IPS-18a (cell line): ENCODE measurements at regions not wholly inside any gene's neighbourhood (a gene's known extent, or its start where the extent isn't known, plus 50 kb on each side); places are given as distances from the start of the nearest gene placed in this dataset.

Experiments
- H3K27ac ChIP-seq: one replicate; pipeline ENCODE4 v1.5.1; 2013; ENCODE audit warnings: low read length
- H3K27me3 ChIP-seq: one replicate; pipeline ENCODE4 v1.6.1; 2013; ENCODE audit warnings: mild to moderate bottlenecking, low read length; ENCODE audit not compliant: control insufficient read depth, insufficient read depth
- H3K36me3 ChIP-seq: one replicate; pipeline ENCODE4 v1.6.1; 2013; ENCODE audit warnings: low read depth, low read length; ENCODE audit not compliant: control insufficient read depth
- H3K4me1 ChIP-seq: one replicate; pipeline ENCODE4 v1.6.1; 2013; ENCODE audit warnings: low read depth, low read length; ENCODE audit not compliant: control insufficient read depth
- H3K4me3 ChIP-seq: one replicate; pipeline ENCODE4 v1.5.1; 2013; ENCODE audit warnings: low read length
- H3K9ac ChIP-seq: one replicate; pipeline ENCODE4 v1.6.1; 2013; ENCODE audit warnings: mild to moderate bottlenecking, low read length, moderate library complexity
- H3K9me3 ChIP-seq: one replicate; pipeline ENCODE4 v1.6.1; 2013; ENCODE audit warnings: low read depth, low read length; ENCODE audit not compliant: control insufficient read depth

GRCh38 chr18:60163622-60164021, 209.0 kb downstream of the MC4R start:
- no peaks in the 10 kb centered on the region for H3K9me3 ChIP-seq
- H3K4me3 ChIP-seq = no peak overlapping the region
- H3K9ac ChIP-seq = no peak overlapping the region
- no peaks in the 10 kb centered on the region for H3K36me3 ChIP-seq
- no peaks in the 10 kb centered on the region for H3K4me1 ChIP-seq
- H3K27ac ChIP-seq = no peak overlapping the region
- H3K27me3 ChIP-seq = no peaks in the 10 kb centered on the region

DNA sequence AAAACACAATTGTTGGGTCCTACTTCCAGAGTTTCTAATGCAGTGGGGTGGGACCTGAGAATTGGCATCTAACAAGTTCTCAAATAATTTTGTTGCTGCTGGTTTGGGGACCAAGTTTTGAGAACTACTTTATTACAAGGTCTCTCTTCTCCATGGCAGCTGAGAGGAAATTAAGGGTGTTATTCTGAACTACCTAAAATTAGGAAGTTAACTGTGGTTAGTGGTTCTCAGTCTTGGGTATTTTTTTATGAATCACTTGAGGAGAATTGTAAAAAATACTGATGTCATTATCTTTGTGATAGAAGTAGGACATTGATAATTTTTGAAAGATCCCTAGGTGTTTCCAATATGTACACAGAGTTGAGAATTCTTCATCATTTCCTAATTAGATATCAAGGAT, 210.2 kb downstream of the MC4R start:
- Histone ChIP-seq H3K9ac (no peak overlapping the region), H3K9me3 (no peaks in the 10 kb centered on the region), H3K27me3 (no peaks in the 10 kb centered on the region), H3K27ac (no peak overlapping the region), H3K4me1 (no peaks in the 10 kb centered on the region), H3K36me3 (no peaks in the 10 kb centered on the region), H3K4me3 (no peak overlapping the region)

- no peak overlapping the region for H3K27ac ChIP-seq
- no peaks in the 10 kb centered on the region for H3K9me3 ChIP-seq
- H3K36me3 ChIP-seq = no peaks in the 10 kb centered on the region
- no peaks in the 10 kb centered on the region for H3K4me1 ChIP-seq
- no peaks in the 10 kb centered on the region for H3K27me3 ChIP-seq
- no peak overlapping the region for H3K4me3 ChIP-seq
- H3K9ac ChIP-seq = no peak overlapping the region
Observed at GRCh38 chr18:60157810-60158209, 214.8 kb downstream of the MC4R start.

DNA sequence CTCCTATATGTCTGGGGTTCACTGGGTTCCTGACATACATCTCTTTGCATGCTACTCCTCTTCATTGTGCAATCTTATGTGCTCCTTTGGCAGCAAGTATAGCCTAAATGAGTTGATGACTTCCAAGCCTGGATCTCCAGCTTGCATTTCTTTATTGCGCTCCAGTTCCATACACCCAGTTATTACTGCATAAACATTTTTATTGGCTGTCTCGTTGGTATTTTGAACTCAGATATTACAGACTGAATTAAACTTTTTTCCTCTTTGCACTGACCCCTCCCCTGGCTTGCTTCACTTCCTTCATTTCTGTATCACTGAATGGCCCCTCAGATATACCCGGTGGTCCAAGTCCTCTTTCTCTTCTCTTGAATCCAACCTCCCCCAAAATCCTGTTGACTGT, 219.2 kb downstream of the MC4R start:
- no peak overlapping the region for H3K4me3 ChIP-seq
- no peaks in the 10 kb centered on the region for H3K27me3 ChIP-seq
- no peak overlapping the region for H3K27ac ChIP-seq
- H3K9ac ChIP-seq = no peak overlapping the region
- H3K36me3 ChIP-seq = no peaks in the 10 kb centered on the region
- H3K9me3 ChIP-seq = no peaks in the 10 kb centered on the region
- no peaks in the 10 kb centered on the region for H3K4me1 ChIP-seq

DNA sequence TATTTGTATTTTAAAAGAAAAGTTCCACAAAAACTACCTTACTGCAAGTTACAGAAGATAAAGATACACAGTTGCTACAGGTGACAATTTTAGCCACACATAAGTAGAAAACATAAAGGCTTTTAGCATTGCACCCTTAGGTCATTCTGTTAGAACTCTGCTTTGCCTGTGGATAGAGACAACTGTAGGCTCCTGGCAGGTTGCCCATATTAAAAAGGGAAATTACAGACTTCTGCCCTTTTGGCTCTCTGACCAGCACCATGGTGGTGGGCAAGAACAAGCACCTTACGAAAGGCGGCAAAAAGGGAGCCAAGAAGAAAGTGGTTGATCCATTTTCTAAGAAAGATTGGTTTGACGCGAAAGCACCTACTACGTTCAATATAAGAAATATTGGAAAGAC, 223.3 kb downstream of the MC4R start:
- Histone ChIP-seq H3K27me3 (no peaks in the 10 kb centered on the region), H3K9me3 (no peaks in the 10 kb centered on the region), H3K4me3 (no peak overlapping the region), H3K27ac (no peak overlapping the region), H3K36me3 (no peaks in the 10 kb centered on the region), H3K9ac (no peak overlapping the region), H3K4me1 (no peaks in the 10 kb centered on the region)

GRCh38 chr18:60147323-60147722, 225.3 kb downstream of the MC4R start:
- Histone ChIP-seq H3K27me3 (no peaks in the 10 kb centered on the region), H3K27ac (no peak overlapping the region), H3K4me3 (no peak overlapping the region), H3K9ac (no peak overlapping the region), H3K36me3 (no peaks in the 10 kb centered on the region), H3K9me3 (no peaks in the 10 kb centered on the region), H3K4me1 (no peaks in the 10 kb centered on the region)

GRCh38 chr18:60146220-60146960, 226.2 kb downstream of the MC4R start:
- no peak overlapping the region for H3K4me3 ChIP-seq
- H3K27ac ChIP-seq = no peak overlapping the region
- H3K4me1 ChIP-seq = no peaks in the 10 kb centered on the region
- H3K9me3 ChIP-seq = no peaks in the 10 kb centered on the region
- no peak overlapping the region for H3K9ac ChIP-seq
- H3K27me3 ChIP-seq = no peaks in the 10 kb centered on the region
- H3K36me3 ChIP-seq = no peaks in the 10 kb centered on the region

- Histone ChIP-seq H3K4me3 (no peak overlapping the region), H3K27ac (no peak overlapping the region), H3K36me3 (no peaks in the 10 kb centered on the region), H3K9ac (no peak overlapping the region), H3K4me1 (no peaks in the 10 kb centered on the region), H3K9me3 (no peaks in the 10 kb centered on the region), H3K27me3 (no peaks in the 10 kb centered on the region)
Observed at GRCh38 chr18:60145776-60146175, 226.8 kb downstream of the MC4R start.

DNA sequence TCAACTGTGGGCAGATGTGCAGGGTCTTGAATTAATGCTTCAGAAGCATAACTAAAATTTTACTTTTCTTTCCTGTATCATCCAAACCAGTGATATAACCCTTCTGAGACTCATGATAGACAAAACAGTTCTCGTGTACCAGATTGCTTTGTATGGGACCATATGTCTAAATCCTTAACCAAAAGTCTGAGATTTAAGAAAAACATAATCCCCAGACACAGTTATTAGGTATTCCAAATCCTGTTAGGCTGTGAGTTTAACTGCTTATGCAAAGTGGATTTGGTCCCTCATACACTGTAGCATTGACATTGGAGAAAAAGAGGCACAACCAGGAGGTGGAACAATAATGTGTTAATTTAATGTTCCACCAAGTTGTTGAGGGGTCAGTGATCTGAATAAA, 235.0 kb downstream of the PMAIP1 start:
- Histone ChIP-seq H3K9me3 (no peaks in the 10 kb centered on the region), H3K36me3 (no peaks in the 10 kb centered on the region), H3K27me3 (no peaks in the 10 kb centered on the region), H3K27ac (no peak overlapping the region), H3K4me3 (no peak overlapping the region), H3K9ac (no peak overlapping the region), H3K4me1 (no peaks in the 10 kb centered on the region)

DNA sequence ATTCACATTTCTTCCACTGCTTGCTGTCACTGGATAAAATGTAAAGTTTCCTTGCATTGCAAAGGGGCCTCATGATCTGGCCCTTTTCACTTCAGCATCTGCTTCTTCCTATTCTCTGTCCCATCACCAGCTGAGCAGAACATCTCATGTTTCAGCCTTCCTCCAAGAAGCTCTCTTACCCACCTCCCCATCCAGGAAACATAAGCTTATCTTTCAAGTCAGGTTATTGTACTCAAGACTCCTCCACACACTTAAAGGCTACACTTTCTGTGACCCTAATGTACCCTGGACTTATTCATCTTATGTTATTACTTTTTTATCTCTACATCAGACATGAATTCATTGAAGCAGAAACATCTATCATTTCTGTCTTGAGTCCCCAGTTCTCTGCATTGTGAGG, 230.5 kb downstream of the PMAIP1 start:
- Histone ChIP-seq H3K27me3 (no peaks in the 10 kb centered on the region), H3K9me3 (no peaks in the 10 kb centered on the region), H3K36me3 (no peaks in the 10 kb centered on the region), H3K9ac (no peak overlapping the region), H3K4me3 (no peak overlapping the region), H3K27ac (no peak overlapping the region), H3K4me1 (no peaks in the 10 kb centered on the region)

DNA sequence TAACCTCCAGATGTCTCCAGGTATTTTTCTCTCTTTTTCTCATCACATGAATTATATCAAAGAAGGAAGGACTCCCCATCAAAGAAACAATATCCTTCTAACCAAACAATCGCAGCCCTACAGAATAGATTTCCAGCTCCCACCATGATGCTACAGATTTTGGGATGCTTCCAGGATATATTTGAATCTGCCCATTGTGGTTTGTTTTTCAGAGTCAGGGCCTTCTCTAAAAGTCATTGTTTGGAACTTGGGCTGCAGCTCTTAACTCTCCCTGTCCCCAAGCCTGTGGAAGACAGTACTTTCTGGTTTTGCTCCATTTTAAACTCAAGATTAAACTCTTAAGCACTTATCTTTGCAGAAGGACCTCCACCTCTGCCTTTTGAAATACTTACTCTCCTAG, 223.2 kb downstream of the PMAIP1 start:
- no peak overlapping the region for H3K9ac ChIP-seq
- H3K27ac ChIP-seq = no peak overlapping the region
- H3K4me3 ChIP-seq = no peak overlapping the region
- H3K36me3 ChIP-seq = no peaks in the 10 kb centered on the region
- H3K4me1 ChIP-seq = no peaks in the 10 kb centered on the region
- H3K27me3 ChIP-seq = no peaks in the 10 kb centered on the region
- no peaks in the 10 kb centered on the region for H3K9me3 ChIP-seq

DNA sequence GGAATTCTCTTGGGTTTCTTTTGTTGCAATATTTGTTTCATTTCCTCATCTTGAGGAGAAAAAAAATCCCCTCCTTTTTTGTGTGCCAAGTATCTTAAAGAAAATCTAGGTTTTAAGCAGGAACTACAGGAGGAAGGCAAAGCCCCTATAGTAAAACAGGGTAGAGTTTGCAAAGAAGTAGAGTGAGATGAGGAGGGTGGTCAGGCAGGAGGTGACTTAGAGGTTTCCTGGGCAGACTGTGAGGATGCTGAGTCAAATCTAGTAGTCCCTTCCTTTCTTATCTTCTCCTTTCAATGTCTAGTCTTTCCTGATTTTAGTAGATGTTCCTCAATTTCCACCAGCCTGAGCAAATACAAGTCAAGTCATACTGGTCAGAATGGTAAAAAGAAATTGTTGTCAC, 222.5 kb downstream of the PMAIP1 start:
- no peaks in the 10 kb centered on the region for H3K27me3 ChIP-seq
- H3K27ac ChIP-seq = no peak overlapping the region
- H3K4me3 ChIP-seq = no peak overlapping the region
- H3K9me3 ChIP-seq = no peaks in the 10 kb centered on the region
- no peak overlapping the region for H3K9ac ChIP-seq
- no peaks in the 10 kb centered on the region for H3K36me3 ChIP-seq
- H3K4me1 ChIP-seq = no peaks in the 10 kb centered on the region
